ENCODE measurements at regions not wholly inside any gene's neighbourhood (a gene's known extent, or its start where the extent isn't known, plus 50 kb on each side); places are given as distances from the start of the nearest gene placed in this dataset.
"Not testable (repeated sequence)": the region's sequence is repeated elsewhere in the genome, so short reads cannot be mapped to it uniquely, and the experiment has no call there.

- DNase-seq = no peak
Measured at GRCh38 chr22:49014227-49015201, 813.2 kb downstream of the BRD1 start.

GRCh38 chr22:49013707-49014106 lies 814.0 kb downstream of the BRD1 start:
- no peak for DNase-seq

- no peak for DNase-seq
Measured at GRCh38 chr22:49012712-49013395, 814.8 kb downstream of the BRD1 start.

- DNase-seq = no peak
Measured at GRCh38 chr22:49011769-49012648, 815.7 kb downstream of the BRD1 start.

GRCh38 chr22:49011379-49011768 lies 816.3 kb downstream of the BRD1 start:
- no peak for DNase-seq

GRCh38 chr22:49010901-49011300 lies 816.8 kb downstream of the BRD1 start:
- DNase-seq = no peak

- no peak for DNase-seq
Measured at GRCh38 chr22:49010070-49010863, 817.4 kb downstream of the BRD1 start.

GRCh38 chr22:49009359-49010063 lies 818.2 kb downstream of the BRD1 start:
- DNase-seq = no peak

GRCh38 chr22:49008682-49009235 lies 818.9 kb downstream of the BRD1 start:
- DNase-seq = no peak

GRCh38 chr22:49007013-49007653 lies 820.5 kb downstream of the BRD1 start:
- no peak for DNase-seq

GRCh38 chr22:49006207-49007012 lies 821.3 kb downstream of the BRD1 start:
- no peak for DNase-seq

- no peak for DNase-seq
Measured at GRCh38 chr22:49005557-49005956, 822.1 kb downstream of the BRD1 start.

- no peak for DNase-seq
Measured at GRCh38 chr22:49004484-49005399, 822.9 kb downstream of the BRD1 start.

GRCh38 chr22:48997605-48998004 lies 830.1 kb downstream of the BRD1 start:
- DNase-seq = not testable (repeated sequence)

- DNase-seq = no peak
Measured at GRCh38 chr22:48993655-48994054, 834.0 kb downstream of the BRD1 start.

GRCh38 chr22:48984639-48985038 lies 843.0 kb downstream of the BRD1 start:
- no peak for DNase-seq

- DNase-seq = no peak
Measured at GRCh38 chr22:48982321-48982905, 845.3 kb downstream of the BRD1 start.

GRCh38 chr22:48981371-48982061 lies 846.2 kb downstream of the BRD1 start:
- no peak for DNase-seq

Data from CD4-positive, alpha-beta T cell treated with Interleukin-21 for 1 hour (primary cell).